Esophagus squamous epithelium (tissue), 5 donors: ENCODE measurements at regions not wholly inside any gene's neighbourhood (a gene's known extent, or its start where the extent isn't known, plus 50 kb on each side); places are given as distances from the start of the nearest gene placed in this dataset.

Experiments used
- DNase-seq: peaks from one replicate; lab custom pipeline; 2025; lab: John Stamatoyannopoulos, UW
- H3K27ac ChIP-seq, 4 donors: fragments of 200-600 bp; sonication (generic); one replicate each; pipeline ENCODE4 v1.5.1; 2016 to 2019; ENCODE audit warnings: mild to moderate bottlenecking in 1 of 4
- H3K27me3 ChIP-seq, 4 donors: fragments of 200-600 bp; sonication (generic); 1 replicate in 3 of 4; 2 replicates in 1 of 4; pipeline versions ENCODE4 v1.5.1 to v1.6.0; 2017 to 2021; ENCODE audit warnings: antibody characterized with exemption in 1 of 4
- H3K36me3 ChIP-seq, 3 donors: fragments of 200-600 bp; sonication (generic); one replicate each; pipeline ENCODE4 v1.5.1; 2016 to 2019
- H3K4me1 ChIP-seq, 3 donors: fragments of 200-600 bp; sonication (generic); one replicate each; pipeline ENCODE4 v1.5.1; 2017 to 2019
- H3K4me3 ChIP-seq, 4 donors: fragments of 200-600 bp; sonication (generic); 1 replicate in 3 of 4; 2 replicates in 1 of 4; pipeline ENCODE4 v1.5.1; 2016 to 2019; ENCODE audit warnings: mild to moderate bottlenecking in 2 of 4, moderate library complexity in 1 of 4
- H3K9me3 ChIP-seq, 3 donors: fragments of 200-600 bp; sonication (generic); one replicate each; pipeline ENCODE4 v1.5.1; 2016 to 2019
- CTCF ChIP-seq, 6 experiments: fragments of 450-650 bp in 4 of 6; fragments of 200-600 bp in 2 of 6; sonication (generic) in 2 of 6; IDR thresholded peaks; one replicate each; pipeline ENCODE4 v1.5.1; 2016 to 2019; ENCODE audit warnings: antibody characterized with exemption in 6 of 6, mild to moderate bottlenecking in 4 of 6, moderate library complexity in 4 of 6
- POLR2A ChIP-seq, 4 donors: fragments of 450-650 bp; IDR thresholded peaks; one replicate each; pipeline ENCODE4 v1.6.1; 2017; ENCODE audit warnings: antibody characterized with exemption in 4 of 4, mild to moderate bottlenecking in 4 of 4, moderate library complexity in 3 of 4
- WGBS, 2 donors: methylation state at CpG; one replicate each; pipeline ENCODE4 v1.1.5; 2018; 5-methylcytosine and 5-hydroxymethylcytosine counted together
- intact Hi-C: fragments of 100-400 bp; cut with DNase I; formaldehyde crosslinking; loops from one replicate; pipeline ENCODE4 v1.15.0; 2022
- donor health status: DM: yes; HTN: yes; CAD: no.

- DNase-seq, result no peak
- H3K27me3 ChIP-seq, result no peaks in the 10 kb centered on the region
- H3K4me1 ChIP-seq, result no peaks in the 10 kb centered on the region
- no peaks in the 10 kb centered on the region for H3K9me3 ChIP-seq
- H3K4me3 ChIP-seq, result no peak overlapping the region
- H3K27ac ChIP-seq, result no peak overlapping the region
- WGBS, 2 donors, result 86 to 90% methylated on average over 1 of the region's 1 CpG
- no peaks in the 10 kb centered on the region for H3K36me3 ChIP-seq
- intact Hi-C loops, result no loop called here
- TF ChIP-seq POLR2A (IDR thresholded peaks at IDR 0.05) (no peak), CTCF (IDR thresholded peaks at IDR 0.05) (no peak)
Observed at GRCh38 chr4:14087921-14088320, 460.4 kb upstream of the BOD1L1 start.

- TF ChIP-seq POLR2A (IDR thresholded peaks at IDR 0.05) (no peak), CTCF (IDR thresholded peaks at IDR 0.05) (no peak)
- no peaks in the 10 kb centered on the region for H3K27me3 ChIP-seq
- no peaks in the 10 kb centered on the region for H3K4me1 ChIP-seq
- DNase-seq, result no peak
- H3K9me3 ChIP-seq, result no peaks in the 10 kb centered on the region
- no peak overlapping the region for H3K27ac ChIP-seq
- H3K36me3 ChIP-seq, result no peaks in the 10 kb centered on the region
- no peak overlapping the region for H3K4me3 ChIP-seq
- intact Hi-C loops, result no loop called here
Observed at GRCh38 chr4:14091531-14091930, 464.0 kb upstream of the BOD1L1 start.

- Histone ChIP-seq H3K4me1 (no peaks in the 10 kb centered on the region), H3K36me3 (no peaks in the 10 kb centered on the region), H3K4me3 (no peak overlapping the region), H3K27me3 (no peaks in the 10 kb centered on the region), H3K27ac (no peak overlapping the region), H3K9me3 (no peaks in the 10 kb centered on the region)
- DNase-seq, result no peak
- 47 to 57% methylated on average over 2 of the region's 2 CpGs for WGBS, 2 donors
- intact Hi-C loops, result no loop called here
- no peak for TF ChIP-seq CTCF (IDR thresholded peaks at IDR 0.05)
- no peak for TF ChIP-seq POLR2A (IDR thresholded peaks at IDR 0.05)
Observed at GRCh38 chr4:14091966-14092365, 464.4 kb upstream of the BOD1L1 start.

- no peak overlapping the region for H3K27ac ChIP-seq
- H3K27me3 ChIP-seq, result no peaks in the 10 kb centered on the region
- H3K4me1 ChIP-seq, result no peaks in the 10 kb centered on the region
- 72% methylated on average over 3 of the region's 3 CpGs; no CpG with 5 or more reads in 1 of the 2 donors for WGBS, 2 donors
- no peaks in the 10 kb centered on the region for H3K9me3 ChIP-seq
- TF ChIP-seq POLR2A (IDR thresholded peaks at IDR 0.05) (no peak), CTCF (IDR thresholded peaks at IDR 0.05) (no peak)
- intact Hi-C loops, result no loop called here
- no peak overlapping the region for H3K4me3 ChIP-seq
- DNase-seq, result no peak
- no peaks in the 10 kb centered on the region for H3K36me3 ChIP-seq
Observed at GRCh38 chr4:14092741-14093140, 465.2 kb upstream of the BOD1L1 start.

- Histone ChIP-seq H3K4me3 (no peak overlapping the region), H3K27ac (no peak overlapping the region), H3K4me1 (no peaks in the 10 kb centered on the region), H3K9me3 (no peaks in the 10 kb centered on the region), H3K27me3 (no peaks in the 10 kb centered on the region), H3K36me3 (no peaks in the 10 kb centered on the region)
- TF ChIP-seq POLR2A (IDR thresholded peaks at IDR 0.05), result no peak
- TF ChIP-seq CTCF (IDR thresholded peaks at IDR 0.05), result no peak
- intact Hi-C loops, result no loop called here
- no peak for DNase-seq
- WGBS, 2 donors, result 75 to 77% methylated on average over 1 of the region's 1 CpG
Observed at GRCh38 chr4:14095831-14096230, 468.3 kb upstream of the BOD1L1 start.
